ENCODE measurements at regions not wholly inside any gene's neighbourhood (a gene's known extent, or its start where the extent isn't known, plus 50 kb on each side); places are given as distances from the start of the nearest gene placed in this dataset.
"Not testable (repeated sequence)": the region's sequence is repeated elsewhere in the genome, so short reads cannot be mapped to it uniquely, and the experiment has no call there.

DNA sequence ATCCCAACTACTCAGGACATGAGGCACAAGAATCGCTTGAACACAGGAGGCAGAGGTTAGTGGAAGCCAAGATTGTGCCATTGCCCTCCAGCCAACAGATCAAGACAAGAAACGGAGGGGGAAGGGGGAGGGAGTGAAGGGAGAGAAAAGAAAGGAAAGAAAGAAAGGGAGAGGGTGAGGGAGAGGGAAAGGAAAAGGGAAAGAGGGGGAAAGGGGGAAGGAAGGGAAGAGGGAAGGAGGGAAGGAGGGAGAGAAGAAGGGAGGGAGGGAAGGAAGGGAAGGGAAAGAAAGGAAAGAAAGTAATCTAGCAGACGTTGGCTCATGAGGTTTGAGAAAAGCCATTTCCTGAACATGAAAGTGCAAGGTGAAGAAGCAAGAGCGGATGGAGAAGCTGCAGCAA is 53.1 kb upstream of the SETMAR start:
- Histone ChIP-seq H3K4me3 (ENCODE audit: insufficient read depth in 1 of 2, low read depth in 1 of 2, low read length in 2 of 2) (no peak overlapping the region), H3K4me2 (ENCODE audit: low read length, poor library complexity, severe bottlenecking) (no peak overlapping the region), H3K23ac (ENCODE audit: low read length in 2 of 2) (no peak overlapping the region), H2BK15ac (ENCODE audit: low read depth, poor library complexity, severe bottlenecking) (no peak overlapping the region), H2BK120ac (ENCODE audit: low read depth, low read length) (no peak overlapping the region), H3K36me3 (ENCODE audit: control insufficient read depth in 1 of 2, insufficient read depth in 2 of 2, low read depth in 1 of 2, low read length in 2 of 2) (no peaks in the 10 kb centered on the region), H2BK12ac (ENCODE audit: low read length in 2 of 2) (no peak overlapping the region), H3K14ac (ENCODE audit: low read length in 2 of 2) (no peak overlapping the region), H3K27ac (ENCODE audit: low read length, poor library complexity, severe bottlenecking) (no peak overlapping the region), H3K9me3 (ENCODE audit: control insufficient read depth, low read length) (peaks cover 7% of the 10 kb centered on the region), H3K27me3 (ENCODE audit: control insufficient read depth in 1 of 2, insufficient read depth in 1 of 2, low read length in 2 of 2) (no peaks in the 10 kb centered on the region), H3K4ac (ENCODE audit: low read depth in 1 of 2, low read length in 2 of 2) (no peak overlapping the region), H2AFZ (ENCODE audit: low read depth, low read length) (no peak overlapping the region), H4K91ac (ENCODE audit: low read length) (no peak overlapping the region), H3K79me1 (replicated peaks; ENCODE audit: low read length, poor library complexity, severe bottlenecking) (no peaks in the 10 kb centered on the region), H2AK5ac (ENCODE audit: low read length, severe bottlenecking) (no peak overlapping the region), H4K8ac (ENCODE audit: low read length) (no peak overlapping the region), H2BK5ac (ENCODE audit: low read depth, low read length, poor library complexity, severe bottlenecking) (no peak overlapping the region), H3K9ac (ENCODE audit: low read length) (no peak overlapping the region), H3K18ac (ENCODE audit: low read depth in 1 of 2, low read length in 2 of 2) (no peak overlapping the region), H3K4me1 (ENCODE audit: control insufficient read depth, insufficient read depth, low read depth, low read length) (no peaks in the 10 kb centered on the region)
- WGBS: 76% methylated on average over 4 of the region's 4 CpGs
- no peak for DNase-seq

DNA sequence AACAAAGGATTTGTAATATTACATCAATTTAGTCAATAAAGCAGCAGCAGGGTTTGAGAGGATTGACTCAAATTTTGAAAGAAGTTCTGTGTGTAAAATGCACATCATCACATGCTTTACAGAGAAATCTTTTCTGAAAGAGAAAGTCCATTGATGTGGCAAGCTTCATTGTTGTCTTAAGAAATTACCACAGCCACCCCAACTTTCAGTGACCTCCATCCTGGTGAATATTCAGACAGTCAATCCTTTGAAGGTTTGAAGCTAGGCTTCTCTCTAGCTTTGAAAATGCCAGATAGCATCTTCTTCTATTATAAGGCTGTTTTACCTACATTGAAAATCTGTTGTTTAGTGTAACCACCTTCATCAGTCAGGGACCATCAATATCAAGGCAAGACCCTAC is 51.8 kb upstream of the SETMAR start:
- H3K23ac ChIP-seq (ENCODE audit: low read length in 2 of 2): no peak overlapping the region
- no peaks in the 10 kb centered on the region for H3K36me3 ChIP-seq (ENCODE audit: control insufficient read depth in 1 of 2, insufficient read depth in 2 of 2, low read depth in 1 of 2, low read length in 2 of 2)
- no peak overlapping the region for H2AFZ ChIP-seq (ENCODE audit: low read depth, low read length)
- no peak overlapping the region for H4K8ac ChIP-seq (ENCODE audit: low read length)
- no peak overlapping the region for H3K18ac ChIP-seq (ENCODE audit: low read depth in 1 of 2, low read length in 2 of 2)
- no peak overlapping the region for H3K4me2 ChIP-seq (ENCODE audit: low read length, poor library complexity, severe bottlenecking)
- no peak overlapping the region for H2BK5ac ChIP-seq (ENCODE audit: low read depth, low read length, poor library complexity, severe bottlenecking)
- H2BK12ac ChIP-seq (ENCODE audit: low read length in 2 of 2): no peak overlapping the region
- no peak overlapping the region for H3K4ac ChIP-seq (ENCODE audit: low read depth in 1 of 2, low read length in 2 of 2)
- no peak overlapping the region for H2AK5ac ChIP-seq (ENCODE audit: low read length, severe bottlenecking)
- no peak overlapping the region for H4K91ac ChIP-seq (ENCODE audit: low read length)
- H3K79me1 ChIP-seq (replicated peaks; ENCODE audit: low read length, poor library complexity, severe bottlenecking): no peaks in the 10 kb centered on the region
- no peak overlapping the region for H3K9ac ChIP-seq (ENCODE audit: low read length)
- H3K27ac ChIP-seq (ENCODE audit: low read length, poor library complexity, severe bottlenecking): no peak overlapping the region
- no peak overlapping the region for H3K4me3 ChIP-seq (ENCODE audit: insufficient read depth in 1 of 2, low read depth in 1 of 2, low read length in 2 of 2)
- no peak for DNase-seq
- H3K9me3 ChIP-seq (ENCODE audit: control insufficient read depth, low read length): peaks cover 7% of the 10 kb centered on the region
- no peaks in the 10 kb centered on the region for H3K4me1 ChIP-seq (ENCODE audit: control insufficient read depth, insufficient read depth, low read depth, low read length)
- no peak overlapping the region for H2BK120ac ChIP-seq (ENCODE audit: low read depth, low read length)
- H2BK15ac ChIP-seq (ENCODE audit: low read depth, poor library complexity, severe bottlenecking): no peak overlapping the region
- H3K14ac ChIP-seq (ENCODE audit: low read length in 2 of 2): no peak overlapping the region
- H3K27me3 ChIP-seq (ENCODE audit: control insufficient read depth in 1 of 2, insufficient read depth in 1 of 2, low read length in 2 of 2): no peaks in the 10 kb centered on the region

DNA sequence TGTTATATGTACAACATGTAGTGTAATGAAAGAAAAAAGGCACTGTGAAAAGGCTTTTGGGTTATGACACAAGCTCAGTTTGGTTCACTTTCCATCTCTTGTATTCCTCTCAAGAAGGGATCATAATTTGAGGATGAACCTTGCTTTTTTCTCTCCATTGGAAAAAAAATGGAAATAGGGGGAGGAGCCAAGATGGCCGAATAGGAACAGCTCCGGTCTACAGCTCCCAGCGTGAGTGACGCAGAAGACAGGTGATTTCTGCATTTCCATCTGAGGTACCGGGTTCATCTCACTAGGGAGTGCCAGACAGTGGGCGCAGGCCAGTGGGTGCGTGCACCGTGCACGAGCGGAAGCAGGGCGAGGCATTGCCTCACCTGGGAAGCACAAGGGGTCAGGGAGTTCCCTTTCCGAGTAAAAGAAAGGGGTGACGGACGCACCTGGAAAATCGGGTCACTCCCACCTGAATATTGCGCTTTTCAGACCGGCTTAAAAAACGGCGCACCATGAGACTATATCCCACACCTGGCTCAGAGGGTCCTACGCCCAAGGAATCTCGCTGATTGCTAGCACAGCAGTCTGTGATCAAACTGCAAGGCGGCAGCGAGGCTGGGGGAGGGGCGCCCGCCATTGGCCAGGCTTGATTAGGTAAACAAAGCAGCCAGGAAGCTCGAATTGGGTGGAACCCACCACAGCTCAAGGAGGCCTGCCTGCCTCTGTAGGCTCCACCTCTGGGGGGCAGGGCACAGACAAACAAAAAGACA is 49.9 kb upstream of the SETMAR start:
- not testable (repeated sequence) for H2BK5ac ChIP-seq (ENCODE audit: low read depth, low read length, poor library complexity, severe bottlenecking); H3K18ac ChIP-seq (ENCODE audit: low read depth in 1 of 2, low read length in 2 of 2); H3K9me3 ChIP-seq (ENCODE audit: control insufficient read depth, low read length); H3K14ac ChIP-seq (ENCODE audit: low read length in 2 of 2); H3K27ac ChIP-seq (ENCODE audit: low read length, poor library complexity, severe bottlenecking); H2BK15ac ChIP-seq (ENCODE audit: low read depth, poor library complexity, severe bottlenecking); H2BK120ac ChIP-seq (ENCODE audit: low read depth, low read length); H3K9ac ChIP-seq (ENCODE audit: low read length); H4K8ac ChIP-seq (ENCODE audit: low read length); H2AK5ac ChIP-seq (ENCODE audit: low read length, severe bottlenecking); H3K27me3 ChIP-seq (ENCODE audit: control insufficient read depth in 1 of 2, insufficient read depth in 1 of 2, low read length in 2 of 2); DNase-seq; H3K23ac ChIP-seq (ENCODE audit: low read length in 2 of 2); H3K79me1 ChIP-seq (replicated peaks; ENCODE audit: low read length, poor library complexity, severe bottlenecking); H3K4ac ChIP-seq (ENCODE audit: low read depth in 1 of 2, low read length in 2 of 2); H3K4me3 ChIP-seq (ENCODE audit: insufficient read depth in 1 of 2, low read depth in 1 of 2, low read length in 2 of 2); H3K36me3 ChIP-seq (ENCODE audit: control insufficient read depth in 1 of 2, insufficient read depth in 2 of 2, low read depth in 1 of 2, low read length in 2 of 2); H3K4me1 ChIP-seq (ENCODE audit: control insufficient read depth, insufficient read depth, low read depth, low read length); H2BK12ac ChIP-seq (ENCODE audit: low read length in 2 of 2); H2AFZ ChIP-seq (ENCODE audit: low read depth, low read length); H3K4me2 ChIP-seq (ENCODE audit: low read length, poor library complexity, severe bottlenecking); H4K91ac ChIP-seq (ENCODE audit: low read length)
- 81% methylated on average over 21 of the region's 26 CpGs for WGBS

Measured in mesenchymal stem cell (in vitro differentiated cells and primary cell).